ENCODE measurements at regions not wholly inside any gene's neighbourhood (a gene's known extent, or its start where the extent isn't known, plus 50 kb on each side); places are given as distances from the start of the nearest gene placed in this dataset.

- H3K27me3 ChIP-seq (ENCODE audit: control insufficient read depth, insufficient read depth, low read length): no peaks in the 10 kb centered on the region
- H3K9me3 ChIP-seq (ENCODE audit: control insufficient read depth, insufficient read depth, low read length): no peaks in the 10 kb centered on the region
- H3K9me3 Mint-ChIP-seq: no peaks in the 10 kb centered on the region
- H3K27ac Mint-ChIP-seq: no peak overlapping the region
- no peaks in the 10 kb centered on the region for H3K27me3 Mint-ChIP-seq (ENCODE audit: low read depth in 2 of 2)
- H3K4me3 Mint-ChIP-seq: no peak overlapping the region
- H3K36me3 Mint-ChIP-seq: no peaks in the 10 kb centered on the region
- H3K4me3 ChIP-seq (ENCODE audit: low read length): no peak overlapping the region
- no peaks in the 10 kb centered on the region for H3K4me1 ChIP-seq (ENCODE audit: control insufficient read depth, insufficient read depth, low read length)
- WGBS (ENCODE audit: insufficient coverage): no CpG with 5 or more reads among the region's 1 CpG
- DNase-seq (no peak), ATAC-seq (no peak)
- no peaks in the 10 kb centered on the region for H3K36me3 ChIP-seq (ENCODE audit: control insufficient read depth, insufficient read depth, low read length)
- H3K27ac ChIP-seq (ENCODE audit: low read length): no peak overlapping the region
- intact Hi-C loops (cut with micrococcal nuclease): no loop called here
- TF ChIP-seq CTCF (IDR thresholded peaks at IDR 0.05): no peak
- no peaks in the 10 kb centered on the region for H3K4me1 Mint-ChIP-seq
Observed at GRCh38 chr4:20528508-20528907, 171.8 kb upstream of the PACRGL start.

- Histone ChIP-seq H3K9me3 (ENCODE audit: control insufficient read depth, insufficient read depth, low read length) (no peaks in the 10 kb centered on the region), H3K36me3 (ENCODE audit: control insufficient read depth, insufficient read depth, low read length) (no peaks in the 10 kb centered on the region), H3K4me1 (ENCODE audit: control insufficient read depth, insufficient read depth, low read length) (no peaks in the 10 kb centered on the region), H3K27ac (ENCODE audit: low read length) (no peak overlapping the region), H3K4me3 (ENCODE audit: low read length) (no peak overlapping the region), H3K27me3 (ENCODE audit: control insufficient read depth, insufficient read depth, low read length) (no peaks in the 10 kb centered on the region)
- Mint-ChIP-seq H3K4me3 (no peak overlapping the region), H3K27ac (no peak overlapping the region), H3K27me3 (ENCODE audit: low read depth in 2 of 2) (no peaks in the 10 kb centered on the region), H3K9me3 (no peaks in the 10 kb centered on the region), H3K4me1 (no peaks in the 10 kb centered on the region), H3K36me3 (no peaks in the 10 kb centered on the region)
- WGBS (ENCODE audit: insufficient coverage): 80% methylated on average over 1 of the region's 1 CpG
- DNase-seq: no peak
- TF ChIP-seq CTCF (IDR thresholded peaks at IDR 0.05): no peak
- no peak for ATAC-seq
- intact Hi-C loops (cut with micrococcal nuclease): no loop called here
Observed at GRCh38 chr4:20529691-20530090, 170.6 kb upstream of the PACRGL start.

- no peaks in the 10 kb centered on the region for H3K36me3 ChIP-seq (ENCODE audit: control insufficient read depth, insufficient read depth, low read length)
- H3K4me1 ChIP-seq (ENCODE audit: control insufficient read depth, insufficient read depth, low read length): no peaks in the 10 kb centered on the region
- DNase-seq (no peak), ATAC-seq (no peak)
- 89% methylated on average over 3 of the region's 3 CpGs for WGBS (ENCODE audit: insufficient coverage)
- H3K4me1 Mint-ChIP-seq: no peaks in the 10 kb centered on the region
- H3K27ac Mint-ChIP-seq: no peak overlapping the region
- H3K27ac ChIP-seq (ENCODE audit: low read length): no peak overlapping the region
- intact Hi-C loops (cut with micrococcal nuclease): no loop called here
- no peak for TF ChIP-seq CTCF (IDR thresholded peaks at IDR 0.05)
- H3K4me3 Mint-ChIP-seq: no peak overlapping the region
- no peaks in the 10 kb centered on the region for H3K27me3 ChIP-seq (ENCODE audit: control insufficient read depth, insufficient read depth, low read length)
- no peaks in the 10 kb centered on the region for H3K27me3 Mint-ChIP-seq (ENCODE audit: low read depth in 2 of 2)
- H3K36me3 Mint-ChIP-seq: no peaks in the 10 kb centered on the region
- no peak overlapping the region for H3K4me3 ChIP-seq (ENCODE audit: low read length)
- no peaks in the 10 kb centered on the region for H3K9me3 Mint-ChIP-seq
- no peaks in the 10 kb centered on the region for H3K9me3 ChIP-seq (ENCODE audit: control insufficient read depth, insufficient read depth, low read length)
Observed at GRCh38 chr4:20532116-20532790, 168.0 kb upstream of the PACRGL start.

Data from natural killer cell (primary cell).